AG04450 (cell line): ENCODE measurements at regions not wholly inside any gene's neighbourhood (a gene's known extent, or its start where the extent isn't known, plus 50 kb on each side); places are given as distances from the start of the nearest gene placed in this dataset.

ENCODE experiments used
- CTCF ChIA-PET: fragments of 300-600, 350-600 bp; formaldehyde crosslinking; extraction: SDS; loops from one replicate; lab custom pipeline; 2022; ENCODE audit warnings: antibody characterized with exemption, inconsistent platforms; lab: Charles Lee
- POLR2A ChIA-PET: fragments of 350-600 bp; formaldehyde crosslinking; extraction: SDS; loops from one replicate; lab custom pipeline; 2021; ENCODE audit warnings: antibody characterized with exemption, inconsistent platforms; lab: Yijun Ruan, JAX
- DNase-seq: peaks from one replicate; pipeline ENCODE4 v3.0.0-alpha.2; 2011; ENCODE audit warnings: low read depth, low spot score
- H3K27ac ChIP-seq: one replicate; pipeline ENCODE4 v1.5.1; 2012; ENCODE audit warnings: low read depth, low read length, control low read depth
- H3K27me3 ChIP-seq: one replicate; pipeline ENCODE4 v1.6.0; 2012; ENCODE audit warnings: low read length; ENCODE audit not compliant: control insufficient read depth, insufficient read depth
- H3K4me3 ChIP-seq: 2 replicates; pipeline ENCODE4 v1.5.1; 2011; ENCODE audit warnings: mild to moderate bottlenecking, low read depth, low read length, control low read depth
- H3K9me3 ChIP-seq: 2 replicates; pipeline ENCODE4 v1.5.1; 2012; ENCODE audit warnings: low read length; ENCODE audit not compliant: control insufficient read depth, insufficient read depth
- TF ChIP-seq, protein P1 (sequence below): IDR thresholded peaks from 2 replicates; pipeline ENCODE4 v1.5.1; 2011; ENCODE audit warnings: low read depth, low read length, control low read depth, inconsistent platforms

DNA sequence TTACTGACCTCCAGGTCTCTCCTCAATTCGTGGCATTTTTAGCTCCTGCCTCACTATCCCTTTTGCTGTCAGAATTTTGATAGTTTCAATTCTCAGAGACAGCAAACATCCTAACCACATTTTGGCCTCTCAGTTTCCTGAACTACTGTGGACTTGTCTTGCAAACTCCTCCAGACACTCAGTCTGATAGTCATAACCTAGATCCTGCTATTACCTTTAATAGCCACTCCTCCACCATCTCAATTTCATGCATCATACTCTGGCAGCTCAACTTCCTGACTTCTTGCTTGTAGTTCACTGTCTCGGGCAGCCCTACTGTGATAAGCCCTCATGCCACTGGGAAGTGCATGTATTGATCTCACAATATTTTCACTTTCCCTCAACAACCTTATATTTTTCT lies 481.8 kb upstream of the CDH18 start:
- TF ChIP-seq, protein P1, sequence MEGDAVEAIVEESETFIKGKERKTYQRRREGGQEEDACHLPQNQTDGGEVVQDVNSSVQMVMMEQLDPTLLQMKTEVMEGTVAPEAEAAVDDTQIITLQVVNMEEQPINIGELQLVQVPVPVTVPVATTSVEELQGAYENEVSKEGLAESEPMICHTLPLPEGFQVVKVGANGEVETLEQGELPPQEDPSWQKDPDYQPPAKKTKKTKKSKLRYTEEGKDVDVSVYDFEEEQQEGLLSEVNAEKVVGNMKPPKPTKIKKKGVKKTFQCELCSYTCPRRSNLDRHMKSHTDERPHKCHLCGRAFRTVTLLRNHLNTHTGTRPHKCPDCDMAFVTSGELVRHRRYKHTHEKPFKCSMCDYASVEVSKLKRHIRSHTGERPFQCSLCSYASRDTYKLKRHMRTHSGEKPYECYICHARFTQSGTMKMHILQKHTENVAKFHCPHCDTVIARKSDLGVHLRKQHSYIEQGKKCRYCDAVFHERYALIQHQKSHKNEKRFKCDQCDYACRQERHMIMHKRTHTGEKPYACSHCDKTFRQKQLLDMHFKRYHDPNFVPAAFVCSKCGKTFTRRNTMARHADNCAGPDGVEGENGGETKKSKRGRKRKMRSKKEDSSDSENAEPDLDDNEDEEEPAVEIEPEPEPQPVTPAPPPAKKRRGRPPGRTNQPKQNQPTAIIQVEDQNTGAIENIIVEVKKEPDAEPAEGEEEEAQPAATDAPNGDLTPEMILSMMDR: no peak
- no peaks in the 10 kb centered on the region for H3K27me3 ChIP-seq
- DNase-seq: no peak
- POLR2A ChIA-PET: no interaction called here
- no peak overlapping the region for H3K27ac ChIP-seq
- H3K4me3 ChIP-seq: no peak overlapping the region
- CTCF ChIA-PET: no interaction called here
- H3K9me3 ChIP-seq: no peaks in the 10 kb centered on the region

DNA sequence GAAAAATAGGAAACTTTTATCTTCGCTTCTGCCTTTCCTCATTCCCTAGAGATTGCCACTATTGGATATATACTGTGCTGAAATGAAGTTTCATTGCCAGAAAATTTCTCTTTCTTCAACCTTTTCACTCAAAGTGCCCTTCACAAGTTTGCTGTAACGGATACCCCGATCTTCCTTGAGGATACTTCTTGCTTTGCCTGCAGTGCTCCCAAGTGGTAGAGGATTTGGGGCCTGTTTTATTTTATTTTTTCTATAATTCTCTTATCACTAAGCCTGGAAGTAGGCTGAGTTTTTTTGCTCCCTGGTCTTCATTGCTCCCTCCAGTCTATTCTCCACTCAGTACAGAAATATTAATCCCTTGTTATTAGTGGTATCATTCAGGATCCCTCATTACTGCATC lies 481.4 kb upstream of the CDH18 start:
- H3K27ac ChIP-seq: no peak overlapping the region
- no peak overlapping the region for H3K4me3 ChIP-seq
- no peaks in the 10 kb centered on the region for H3K27me3 ChIP-seq
- H3K9me3 ChIP-seq: no peaks in the 10 kb centered on the region
- no peak for DNase-seq
- ChIA-PET CTCF (no interaction called here), POLR2A (no interaction called here)
- TF ChIP-seq, protein P1: no peak

DNA sequence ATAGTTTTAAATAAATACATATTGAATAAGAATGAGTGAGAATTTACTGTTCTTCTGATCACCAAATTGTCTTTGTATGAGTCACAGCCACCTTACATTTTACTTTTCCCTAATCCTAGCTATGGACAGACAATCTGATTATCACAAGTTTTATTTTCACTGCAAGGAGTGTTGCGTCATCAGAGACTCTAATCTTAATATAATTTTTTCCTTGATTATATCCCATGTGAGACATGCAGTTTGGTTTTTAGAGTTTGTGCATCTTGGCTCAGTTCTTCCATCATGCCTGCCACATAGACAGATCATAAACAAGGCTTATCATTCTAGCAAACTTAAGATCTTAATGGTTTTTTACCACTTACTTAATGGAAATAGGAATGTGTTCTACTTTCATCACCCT lies 478.5 kb upstream of the CDH18 start:
- no peak overlapping the region for H3K4me3 ChIP-seq
- TF ChIP-seq, protein P1: no peak
- no peak for DNase-seq
- ChIA-PET CTCF (no interaction called here), POLR2A (no interaction called here)
- no peaks in the 10 kb centered on the region for H3K9me3 ChIP-seq
- no peak overlapping the region for H3K27ac ChIP-seq
- H3K27me3 ChIP-seq: no peaks in the 10 kb centered on the region

DNA sequence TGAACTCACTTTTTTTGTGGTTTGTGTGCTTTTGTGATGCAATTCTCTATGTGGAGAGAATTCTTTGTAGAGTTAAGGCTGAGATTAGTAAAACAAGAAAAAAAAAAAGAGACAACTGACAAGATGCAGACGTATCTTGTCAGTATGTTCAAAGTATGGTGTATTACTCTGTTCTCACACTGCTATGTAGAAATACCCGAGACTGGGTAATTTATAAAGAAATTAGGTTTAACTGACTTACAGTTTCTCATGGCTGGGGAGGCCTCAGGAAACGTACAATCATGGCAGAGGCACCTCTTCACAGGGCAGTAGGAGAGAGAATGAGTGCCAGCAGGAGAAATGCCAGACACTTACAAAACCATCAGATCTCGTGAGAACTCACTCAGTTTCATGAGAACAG lies 475.2 kb upstream of the CDH18 start:
- POLR2A ChIA-PET: no interaction called here
- H3K27me3 ChIP-seq: no peaks in the 10 kb centered on the region
- no peak for DNase-seq
- H3K9me3 ChIP-seq: no peaks in the 10 kb centered on the region
- no peak overlapping the region for H3K27ac ChIP-seq
- no peak overlapping the region for H3K4me3 ChIP-seq
- CTCF ChIA-PET: no interaction called here
- TF ChIP-seq, protein P1: no peak

DNA sequence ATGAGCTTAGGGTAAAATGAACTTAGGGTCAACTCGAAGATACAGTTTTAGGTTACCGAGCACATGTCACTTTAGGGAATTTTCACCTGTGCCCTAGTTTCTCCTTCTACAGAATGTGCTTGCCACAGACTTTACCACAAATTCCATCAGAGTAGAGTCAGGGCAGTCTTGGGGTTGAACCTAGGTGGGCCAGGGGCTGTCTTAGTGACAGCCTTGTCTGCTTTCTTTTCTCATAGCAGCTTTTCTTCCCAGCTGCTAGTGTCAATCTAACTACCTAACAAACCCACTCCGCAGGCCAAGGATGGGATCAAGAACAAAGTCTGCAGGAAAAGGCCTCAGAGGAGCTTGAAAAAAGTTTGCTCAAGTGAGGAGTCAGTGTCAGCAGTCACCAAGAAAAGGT lies 458.1 kb upstream of the CDH18 start:
- CTCF ChIA-PET: no interaction called here
- TF ChIP-seq, protein P1: no peak
- POLR2A ChIA-PET: no interaction called here
- no peak overlapping the region for H3K27ac ChIP-seq
- no peak for DNase-seq
- H3K27me3 ChIP-seq: no peaks in the 10 kb centered on the region
- H3K4me3 ChIP-seq: no peak overlapping the region
- no peaks in the 10 kb centered on the region for H3K9me3 ChIP-seq
